GM21717 (cell line): ENCODE measurements at regions not wholly inside any gene's neighbourhood (a gene's known extent, or its start where the extent isn't known, plus 50 kb on each side); places are given as distances from the start of the nearest gene placed in this dataset.

Experiments used
- ATAC-seq: cut with Tn5 transposase; IDR thresholded peaks from one replicate; pipeline ENCODE4 v1.9.1; 2021; ENCODE audit warnings: mild to moderate bottlenecking, moderate library complexity; ENCODE audit not compliant: unreplicated experiment

- no peak for ATAC-seq
These were observed 1138.5 kb downstream of the CDH11 start for GRCh38 chr16:63983401-63983800.

GRCh38 chr16:63982741-63983140, 1139.1 kb downstream of the CDH11 start:
- ATAC-seq = no peak

- ATAC-seq = no peak
These were observed 1139.8 kb downstream of the CDH11 start for GRCh38 chr16:63982110-63982509.

GRCh38 chr16:63981639-63982038, 1140.2 kb downstream of the CDH11 start:
- ATAC-seq = no peak

GRCh38 chr16:63980763-63981162, 1141.1 kb downstream of the CDH11 start:
- no peak for ATAC-seq

- ATAC-seq = no peak
These were observed 1143.6 kb downstream of the CDH11 start for GRCh38 chr16:63978240-63978639.

GRCh38 chr16:63976345-63976744, 1145.5 kb downstream of the CDH11 start:
- ATAC-seq = no peak

- no peak for ATAC-seq
These were observed 1146.2 kb downstream of the CDH11 start for GRCh38 chr16:63975669-63976068.

GRCh38 chr16:63967966-63968365, 1153.9 kb downstream of the CDH11 start:
- ATAC-seq = no peak

GRCh38 chr16:63960321-63960720, 1161.5 kb downstream of the CDH11 start:
- ATAC-seq = no peak

- no peak for ATAC-seq
These were observed 1174.8 kb downstream of the CDH11 start for GRCh38 chr16:63947022-63947421.

GRCh38 chr16:63945806-63946205, 1176.1 kb downstream of the CDH11 start:
- ATAC-seq = no peak

GRCh38 chr16:63943566-63943965, 1178.3 kb downstream of the CDH11 start:
- ATAC-seq = no peak

GRCh38 chr16:63938661-63939060, 1183.2 kb downstream of the CDH11 start:
- no peak for ATAC-seq

- no peak for ATAC-seq
These were observed 1188.0 kb downstream of the CDH11 start for GRCh38 chr16:63933841-63934240.

GRCh38 chr16:63928421-63928820, 1193.4 kb downstream of the CDH11 start:
- ATAC-seq = no peak

GRCh38 chr16:63925221-63925620, 1196.6 kb downstream of the CDH11 start:
- ATAC-seq = no peak

GRCh38 chr16:63922560-63922959, 1199.3 kb downstream of the CDH11 start:
- ATAC-seq = no peak

GRCh38 chr16:63921737-63922295, 1200.0 kb downstream of the CDH11 start:
- ATAC-seq = no peak

GRCh38 chr16:63913290-63913689, 1208.6 kb downstream of the CDH11 start:
- ATAC-seq = no peak

GRCh38 chr16:63907251-63907650, 1214.6 kb downstream of the CDH11 start:
- no peak for ATAC-seq

GRCh38 chr16:63904930-63905329, 1216.9 kb downstream of the CDH11 start:
- ATAC-seq = no peak

GRCh38 chr16:63904182-63904581, 1217.7 kb downstream of the CDH11 start:
- no peak for ATAC-seq
